HG03064 (cell line): ENCODE measurements at regions not wholly inside any gene's neighbourhood (a gene's known extent, or its start where the extent isn't known, plus 50 kb on each side); places are given as distances from the start of the nearest gene placed in this dataset.
"Not testable (repeated sequence)": the region's sequence is repeated elsewhere in the genome, so short reads cannot be mapped to it uniquely, and the experiment has no call there.

ENCODE experiments used
- ATAC-seq: cut with Tn5 transposase; IDR thresholded peaks from one replicate; pipeline ENCODE4 v1.9.1; 2021; ENCODE audit warnings: low read depth; ENCODE audit not compliant: unreplicated experiment

DNA sequence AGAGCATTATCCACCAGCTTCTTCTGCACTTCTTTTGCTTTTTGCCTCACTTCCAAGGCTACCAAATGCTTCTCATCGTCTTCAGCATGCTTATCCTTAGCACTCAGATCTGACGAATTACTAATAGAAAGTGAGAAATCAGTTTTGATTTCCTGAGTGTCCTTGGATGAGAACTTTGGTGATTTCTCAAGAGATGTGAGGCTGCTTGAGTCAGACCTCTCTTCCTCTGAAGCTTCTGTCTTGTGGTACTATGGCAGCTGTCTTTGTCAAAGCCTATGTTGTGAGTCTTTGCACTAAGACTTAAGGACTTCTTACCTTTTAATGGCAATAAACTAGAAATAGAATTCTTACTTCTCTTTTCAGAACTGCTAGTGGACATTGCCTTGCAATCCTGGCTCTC, 169.9 kb downstream of the CPE start:
- ATAC-seq = no peak

DNA sequence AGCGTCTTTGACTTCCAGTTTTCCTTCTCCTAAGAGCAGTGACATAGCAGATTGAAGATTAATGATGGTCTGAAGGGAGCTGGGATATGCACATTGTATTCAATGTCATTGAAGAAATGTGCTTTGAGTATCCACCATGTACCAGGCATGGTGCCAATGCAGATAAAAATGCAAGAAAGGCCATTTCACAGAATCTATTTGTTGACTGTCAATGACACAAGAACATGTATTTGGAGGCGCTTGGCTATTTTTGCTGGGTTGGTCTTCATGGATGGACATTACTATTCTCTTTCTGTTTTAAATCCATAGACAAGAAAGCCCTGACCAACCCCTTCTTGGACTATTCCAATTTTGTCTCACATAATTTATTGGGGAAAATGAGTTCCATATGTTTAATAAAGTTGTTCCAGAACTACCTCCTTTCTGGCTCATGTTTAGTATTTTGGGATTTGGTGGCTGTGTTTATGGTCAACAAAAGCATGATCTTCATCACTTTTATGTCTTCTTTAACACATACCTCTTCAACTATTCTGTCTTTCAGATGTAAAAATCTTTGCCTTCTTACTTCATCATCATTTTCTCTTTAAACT, 174.5 kb downstream of the CPE start:
- ATAC-seq = no peak

DNA sequence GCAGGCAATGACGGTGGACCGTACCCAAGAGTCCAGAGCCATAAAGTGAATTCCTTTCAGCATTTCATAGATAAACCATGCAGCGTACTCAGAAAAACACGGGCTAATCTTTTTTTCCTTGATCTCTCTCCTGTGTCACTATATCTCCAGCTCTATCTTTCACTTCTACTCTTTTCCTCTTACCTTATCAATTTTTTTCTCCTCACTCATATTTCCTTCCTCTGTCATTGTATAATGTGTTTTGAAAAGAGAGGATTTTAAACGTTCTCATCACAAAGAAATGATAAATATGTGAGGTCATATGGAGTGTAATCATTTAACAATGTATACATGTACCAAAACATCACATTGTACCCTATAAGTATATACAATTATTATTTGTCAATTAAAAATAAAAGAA, 176.5 kb downstream of the CPE start:
- no peak for ATAC-seq

DNA sequence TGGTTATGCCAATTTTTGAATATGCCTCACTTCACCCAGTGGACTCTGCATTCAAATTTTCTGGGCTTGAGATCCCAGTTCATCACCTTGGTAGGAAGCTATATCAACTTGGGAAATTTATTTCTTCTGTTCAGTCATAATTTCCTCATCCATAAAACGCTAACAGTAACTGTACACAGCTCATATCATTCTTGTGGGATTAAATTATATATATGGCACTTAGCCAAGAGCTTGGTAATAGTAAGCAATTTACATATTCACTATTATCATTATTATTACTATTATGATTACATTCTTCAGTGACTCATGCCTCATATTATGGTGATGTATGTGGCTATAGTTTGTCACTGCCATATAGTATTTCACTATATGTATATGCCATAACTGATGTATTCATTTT, 177.6 kb downstream of the CPE start:
- ATAC-seq = no peak

DNA sequence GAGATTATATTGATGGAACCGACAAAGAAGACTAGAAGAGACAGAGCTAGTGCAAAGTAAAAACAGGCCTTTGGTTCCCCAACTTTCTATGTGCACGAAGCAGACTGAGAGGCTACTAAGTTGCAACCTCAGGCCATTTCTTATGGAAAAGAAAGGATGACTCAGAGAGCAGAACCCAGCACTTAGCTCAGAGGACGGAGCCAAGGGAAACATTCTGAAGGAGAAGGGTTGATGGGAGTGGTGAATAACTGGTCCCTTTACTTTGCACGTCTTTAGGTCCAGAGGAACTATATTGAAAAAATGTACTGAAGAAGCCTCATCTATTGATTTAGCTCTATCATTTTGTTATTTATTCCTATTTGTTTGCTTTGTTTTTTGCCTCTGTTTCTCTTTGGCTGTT, 182.1 kb downstream of the CPE start:
- ATAC-seq = no peak

DNA sequence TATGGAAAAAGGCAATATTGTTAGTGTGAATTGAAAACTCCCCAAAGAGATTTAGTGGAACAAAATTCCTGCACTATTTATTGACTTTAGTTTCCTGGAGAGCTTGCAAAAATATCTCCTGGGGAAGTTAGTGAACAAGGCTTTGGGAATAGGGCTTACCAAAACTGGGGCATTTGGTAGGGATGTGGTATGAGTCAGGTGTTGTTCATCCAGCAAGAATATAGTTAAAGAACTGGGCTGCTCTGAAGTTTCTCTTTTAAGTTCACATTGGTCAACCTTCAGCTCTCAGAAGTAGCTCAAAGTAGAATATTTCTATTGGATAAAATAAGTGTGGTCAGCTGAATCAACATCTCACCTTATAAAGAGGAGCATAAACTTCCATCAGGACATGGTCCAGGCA, 185.0 kb downstream of the CPE start:
- no peak for ATAC-seq

DNA sequence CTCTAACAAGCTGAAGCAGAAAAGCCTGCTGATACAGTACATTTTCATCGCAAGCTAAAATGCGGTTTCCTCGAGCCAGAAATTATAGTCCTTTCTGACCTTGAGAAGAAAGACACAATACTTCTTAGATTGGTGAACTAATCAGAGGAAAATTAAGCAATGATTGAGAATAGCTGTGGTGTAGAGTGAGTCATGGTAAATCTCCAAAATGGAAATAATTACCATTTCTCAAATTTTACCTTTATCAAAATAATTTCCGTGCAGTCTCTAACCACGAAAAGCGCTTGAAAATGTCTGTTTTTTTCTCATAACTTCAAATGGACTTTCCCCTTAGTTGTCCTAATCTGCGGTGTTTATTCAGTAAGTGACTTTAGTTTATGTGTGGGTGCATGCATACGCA, 190.2 kb downstream of the CPE start:
- no peak for ATAC-seq

DNA sequence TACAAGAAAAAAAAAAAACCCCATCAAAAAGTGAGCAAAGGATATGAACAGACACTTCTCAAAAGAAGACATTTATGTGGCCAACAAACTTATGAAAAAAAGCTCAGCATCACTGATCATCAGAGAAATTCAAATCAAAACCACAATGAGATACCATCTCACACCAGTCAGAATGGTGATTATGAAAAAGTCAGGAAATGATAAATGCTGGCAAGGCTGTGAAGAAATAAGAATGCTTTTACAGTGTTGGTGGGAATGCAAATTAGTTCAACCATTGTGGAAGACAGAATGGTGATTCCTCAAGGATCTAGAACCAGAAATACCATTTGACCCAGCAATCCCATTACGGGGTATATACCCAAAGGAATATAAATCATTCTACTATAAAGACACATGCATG, 192.7 kb downstream of the CPE start:
- not testable (repeated sequence) for ATAC-seq

DNA sequence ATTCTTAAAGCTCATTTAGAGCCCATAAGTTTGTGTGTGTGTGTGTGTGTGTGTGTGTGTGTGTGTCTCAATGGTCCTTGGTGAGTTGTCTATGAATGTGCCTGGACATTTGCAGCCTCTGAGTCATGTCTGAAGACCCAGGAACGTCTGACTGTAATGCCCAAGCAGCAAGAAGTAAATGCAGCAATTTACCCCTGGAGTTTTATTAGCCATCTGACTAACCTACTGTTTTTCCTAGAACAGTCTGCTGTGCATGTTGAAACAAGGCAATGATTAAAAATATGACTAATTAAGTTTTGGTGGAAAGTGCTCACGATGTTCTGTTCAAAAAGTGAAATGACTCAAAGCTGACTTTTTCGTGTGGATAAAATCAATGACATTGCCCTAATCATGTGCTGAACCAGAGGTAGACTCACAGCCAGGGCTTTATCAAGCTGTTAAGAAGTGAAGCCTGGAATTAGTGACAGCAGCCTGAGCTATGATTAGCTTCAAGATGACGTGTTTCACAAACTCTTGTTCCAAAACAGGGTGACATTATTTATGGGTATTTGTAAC, 201.6 kb downstream of the CPE start:
- no peak for ATAC-seq

DNA sequence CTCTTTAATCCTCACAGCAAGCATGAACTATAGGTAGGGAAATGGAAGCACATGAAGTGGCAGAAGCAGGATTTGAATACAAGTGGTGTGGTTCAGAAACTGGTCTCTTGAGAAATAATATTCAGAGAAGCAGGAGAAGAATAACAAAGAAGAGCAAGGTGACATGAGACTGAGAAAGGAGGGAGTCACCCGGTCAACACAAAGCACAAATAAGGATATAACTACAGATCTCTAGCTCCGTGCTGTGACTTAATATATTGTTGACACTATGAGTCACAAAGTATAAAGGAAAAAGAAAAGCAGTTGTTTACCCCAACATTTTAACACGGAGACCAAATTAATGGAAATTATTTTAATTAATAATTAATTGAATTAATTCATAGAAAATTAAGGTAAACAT, 204.5 kb downstream of the CPE start:
- ATAC-seq = no peak

DNA sequence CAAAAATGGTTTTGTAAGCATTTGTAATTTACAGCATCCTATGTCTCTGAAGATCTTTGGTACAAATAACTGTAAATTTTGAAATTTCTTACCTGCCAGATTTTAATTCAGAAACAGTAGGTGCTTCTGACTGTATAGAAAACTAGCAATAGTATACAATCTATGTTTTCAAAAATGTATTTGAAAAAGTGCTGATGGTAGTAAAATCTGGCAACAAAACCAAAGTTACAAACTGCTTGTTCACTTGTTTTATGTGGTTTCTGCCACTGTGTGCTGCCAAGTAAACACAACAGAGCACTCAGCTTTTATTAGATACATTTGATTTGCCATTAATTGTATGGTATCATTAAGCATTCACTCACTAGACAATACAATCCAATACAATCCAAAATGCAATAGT, 206.1 kb downstream of the CPE start:
- ATAC-seq = no peak

DNA sequence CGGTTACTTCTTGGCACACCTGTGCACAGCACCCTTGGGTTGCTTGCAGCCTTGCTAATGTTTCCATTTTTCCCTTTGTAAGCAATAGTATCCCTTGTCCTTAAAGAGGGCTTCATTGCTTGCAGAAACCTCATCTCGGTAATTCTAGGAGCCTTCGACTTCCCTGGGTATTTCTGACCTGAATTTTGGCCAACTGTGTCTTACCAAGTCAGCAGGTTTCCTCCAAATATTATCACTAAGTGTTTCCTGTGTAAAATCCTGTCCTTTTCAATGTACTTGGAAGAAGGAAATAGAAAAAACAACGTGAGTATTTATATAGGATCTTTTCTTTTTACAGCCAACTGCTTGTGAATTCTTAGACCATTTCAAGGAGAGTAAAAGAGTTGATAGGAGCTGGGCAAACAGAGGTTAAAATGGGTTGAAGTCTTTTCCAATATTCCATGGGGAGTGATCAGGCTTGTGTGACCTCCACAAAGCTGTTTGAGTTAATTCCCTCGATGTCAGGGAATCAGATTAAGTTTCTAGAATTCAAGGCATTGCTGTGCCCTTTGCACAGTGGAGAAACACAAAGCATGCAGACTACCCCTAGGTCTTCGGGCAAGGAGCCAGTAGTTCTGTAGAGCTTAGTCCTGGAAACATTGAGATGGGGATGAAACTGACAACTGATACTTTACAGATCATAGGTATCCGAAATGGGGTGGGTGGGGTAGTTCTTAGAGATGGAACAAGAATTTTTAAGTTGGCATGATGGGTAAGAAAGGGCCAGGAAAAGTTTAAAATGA, 209.9 kb downstream of the CPE start:
- ATAC-seq = no peak

DNA sequence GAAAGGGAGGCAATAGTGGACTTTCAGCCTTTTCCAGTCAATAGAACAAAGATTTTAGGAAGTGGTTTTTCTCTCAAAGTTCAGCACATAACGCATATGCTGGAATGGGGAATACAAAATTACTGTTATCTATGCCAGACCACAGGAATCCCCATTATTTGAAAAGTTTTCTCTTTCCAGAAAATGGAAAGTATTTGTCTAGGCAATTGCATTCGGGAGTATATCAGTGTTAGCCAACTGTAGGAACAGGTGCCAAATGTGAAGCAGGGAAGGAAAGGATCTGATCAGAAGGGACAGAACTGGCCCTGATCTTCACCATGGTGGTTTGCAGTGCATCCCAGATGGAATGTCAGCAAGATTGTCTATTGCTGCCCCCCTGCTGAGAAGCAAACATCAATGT, 213.6 kb downstream of the CPE start:
- ATAC-seq = no peak

DNA sequence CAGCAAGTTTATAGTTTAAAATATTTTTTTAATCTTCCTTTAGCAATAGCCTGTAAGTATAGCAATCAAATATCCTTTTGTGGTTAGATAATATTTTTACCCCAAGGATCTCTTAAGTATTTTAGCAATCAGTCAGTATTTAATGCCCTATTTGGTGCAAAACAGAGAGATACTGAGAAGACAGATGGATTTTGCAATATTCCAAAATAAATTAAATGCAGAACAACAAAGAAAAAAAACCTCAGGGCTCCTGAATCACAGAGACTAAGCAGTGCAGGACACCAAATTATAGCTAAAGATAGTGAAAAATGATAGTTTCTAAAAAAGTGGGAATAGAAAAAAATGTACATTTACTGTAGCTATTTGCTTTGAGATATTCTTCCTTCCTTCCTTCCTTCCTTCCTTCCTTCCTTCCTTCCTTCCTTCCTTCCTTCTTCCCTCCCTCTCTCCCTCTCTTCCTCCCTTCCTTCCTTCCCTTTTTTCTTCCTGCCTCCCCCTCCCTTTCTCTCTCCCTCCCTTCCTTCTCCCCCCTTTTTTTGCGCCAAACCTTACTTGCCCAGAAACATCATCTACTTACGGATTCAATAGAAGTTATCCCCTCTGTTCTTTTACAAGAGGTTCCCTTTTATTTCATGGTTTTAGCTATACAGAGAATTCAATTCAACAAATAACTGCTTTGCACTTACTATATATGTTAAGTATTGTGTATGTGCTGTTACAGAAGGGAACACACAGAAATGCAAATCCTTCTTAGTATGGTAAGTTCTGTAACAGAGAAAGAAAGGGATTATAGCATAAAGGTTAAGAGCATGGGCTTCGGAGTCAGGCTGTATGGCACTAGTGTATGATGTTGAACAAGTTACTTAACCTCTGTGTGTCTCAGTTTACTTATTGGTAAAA, 219.0 kb downstream of the CPE start:
- no peak for ATAC-seq

DNA sequence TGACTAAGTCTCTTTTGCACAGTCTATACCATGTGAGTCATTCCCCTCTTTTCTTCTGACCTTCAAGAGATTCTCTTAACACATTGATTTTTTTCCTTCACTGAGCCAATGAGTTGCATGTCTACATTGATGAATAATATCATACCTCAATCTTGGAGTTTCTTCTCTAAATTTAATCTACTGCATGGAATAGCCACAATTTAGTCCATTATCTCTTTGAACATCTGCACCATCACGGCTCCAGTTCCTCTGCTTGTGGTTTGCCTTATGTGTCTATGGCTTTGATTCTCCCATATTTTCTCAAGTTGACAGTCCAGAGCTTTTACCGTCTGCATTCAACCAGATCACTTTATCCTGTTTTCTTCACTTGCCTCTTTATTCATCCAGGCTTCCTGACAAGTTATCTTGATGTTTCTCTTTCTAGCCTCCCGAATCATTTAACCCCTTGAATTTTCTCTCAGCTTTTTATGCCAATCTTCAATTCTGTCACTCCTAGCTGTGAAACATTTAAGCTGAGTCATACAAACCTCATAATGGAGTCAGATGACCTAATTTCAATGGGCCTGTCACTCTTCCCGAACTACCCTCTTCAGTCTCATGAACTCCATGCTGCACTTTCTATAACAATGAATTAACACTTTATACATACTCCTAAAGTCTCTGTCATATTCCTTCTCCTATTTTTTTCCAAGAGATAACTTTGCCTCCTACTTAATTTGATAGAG, 222.3 kb downstream of the CPE start:
- no peak for ATAC-seq

DNA sequence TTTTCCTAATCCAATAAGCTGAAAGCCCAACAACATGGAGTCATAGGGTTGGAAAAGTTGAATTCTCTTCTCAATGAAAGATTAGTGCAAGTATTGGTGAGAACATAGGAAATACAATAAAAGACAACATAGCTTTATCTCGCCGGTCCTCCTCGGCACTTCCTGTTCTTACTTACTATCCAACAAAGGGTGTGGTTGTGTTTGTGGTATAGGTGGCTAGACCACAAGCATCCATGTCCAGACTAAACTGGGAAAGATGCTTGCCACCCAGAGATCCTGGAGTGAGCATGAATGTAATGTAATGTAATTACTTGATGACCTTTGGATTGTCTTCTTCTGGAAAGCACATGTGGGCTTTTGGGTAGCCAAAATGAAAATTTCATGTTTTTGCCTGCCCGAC, 223.8 kb downstream of the CPE start:
- no peak for ATAC-seq

DNA sequence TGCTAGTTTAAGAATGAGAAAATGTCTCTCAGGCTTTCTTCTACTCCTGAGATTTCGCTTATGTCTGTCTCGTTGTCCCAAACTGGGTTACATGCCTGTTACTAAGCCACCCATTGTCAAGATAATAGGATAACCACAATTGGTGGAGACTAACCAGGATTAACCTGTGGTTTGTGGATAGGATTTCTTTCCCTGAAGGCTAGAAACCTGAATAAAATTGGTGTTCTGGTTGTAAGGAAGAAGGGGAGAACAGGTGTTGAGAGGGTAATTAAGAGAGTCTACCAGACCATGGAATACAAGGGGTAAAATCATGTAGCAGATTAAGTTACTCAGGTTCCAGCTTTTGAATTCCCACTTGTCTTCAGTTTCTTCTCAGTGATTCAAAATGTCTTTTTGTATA, 225.4 kb downstream of the CPE start:
- ATAC-seq = no peak

DNA sequence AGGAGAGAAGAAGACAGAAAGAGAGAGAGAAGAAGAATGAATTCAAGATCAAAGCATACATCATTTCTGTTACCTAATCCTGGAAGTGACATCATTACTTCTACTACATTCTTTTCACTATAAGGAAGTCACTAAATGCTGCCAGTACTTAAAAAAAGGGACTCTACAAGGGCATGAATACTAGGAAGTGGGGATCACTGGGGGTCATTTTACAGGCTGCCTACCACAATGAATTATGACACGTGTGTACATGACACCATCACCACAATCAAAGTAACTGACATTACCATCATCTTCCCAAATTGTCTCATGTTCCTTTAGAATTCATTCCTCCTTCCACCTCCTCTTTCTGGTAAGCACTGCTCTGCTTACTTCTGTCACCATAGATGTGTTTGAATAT, 227.0 kb downstream of the CPE start:
- no peak for ATAC-seq

DNA sequence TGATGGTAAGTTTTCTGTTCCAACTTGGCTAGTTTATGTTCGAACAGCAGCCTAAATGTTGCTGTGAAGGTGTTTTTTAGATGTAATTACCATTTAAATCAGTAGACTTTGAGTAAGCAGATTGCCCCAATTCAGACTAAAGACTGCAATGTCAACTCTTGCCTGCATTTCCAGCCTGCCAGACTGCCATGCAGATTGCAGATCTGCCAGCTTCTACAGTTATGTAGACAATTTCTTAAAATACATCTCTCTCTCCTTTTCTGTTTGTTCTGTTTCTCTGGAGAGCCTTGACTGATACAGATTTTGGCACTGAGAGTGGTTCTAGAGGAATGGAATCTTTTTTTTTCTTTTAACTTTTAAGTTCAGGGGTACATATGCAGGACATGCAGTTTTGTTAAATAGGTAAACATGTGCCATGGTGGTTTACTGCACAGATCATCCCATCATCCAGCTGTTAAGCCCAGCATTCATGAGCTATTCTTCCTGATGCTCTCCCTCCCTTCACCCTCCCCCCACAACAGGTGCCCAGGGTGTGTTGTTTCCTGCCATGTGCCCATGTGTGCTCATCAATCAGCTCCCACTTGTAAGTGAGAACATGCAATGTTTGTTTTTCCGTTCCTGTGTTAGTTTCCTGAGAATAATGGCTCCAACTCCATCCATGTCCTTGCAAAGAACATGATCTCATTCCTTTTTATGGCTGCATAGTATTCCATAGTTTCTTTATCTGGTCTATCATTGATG, 227.8 kb downstream of the CPE start:
- ATAC-seq = no peak

DNA sequence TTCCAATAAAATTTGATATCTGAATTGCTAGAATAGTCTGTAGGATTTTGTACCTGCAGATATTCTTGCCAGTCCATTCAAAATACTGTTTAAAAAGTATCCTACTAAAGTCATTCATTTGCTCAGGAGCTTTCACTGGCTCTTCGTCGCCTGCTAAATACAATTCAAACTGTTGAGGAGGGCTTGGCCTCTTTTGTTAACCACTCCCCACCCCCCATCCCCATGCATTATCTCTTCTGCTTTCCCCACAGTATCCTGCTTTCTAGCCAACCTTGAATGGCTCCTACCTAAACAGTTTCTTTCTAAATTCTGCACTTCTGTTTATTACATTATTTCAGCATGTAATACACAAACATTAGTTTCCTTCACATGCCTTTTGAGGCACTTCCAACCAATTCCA, 230.8 kb downstream of the CPE start:
- ATAC-seq = no peak
